GM19455 (cell line): ENCODE measurements at regions not wholly inside any gene's neighbourhood (a gene's known extent, or its start where the extent isn't known, plus 50 kb on each side); places are given as distances from the start of the nearest gene placed in this dataset.
"Not testable (repeated sequence)": the region's sequence is repeated elsewhere in the genome, so short reads cannot be mapped to it uniquely, and the experiment has no call there.

Source experiments
- ATAC-seq: cut with Tn5 transposase; IDR thresholded peaks from one replicate; pipeline ENCODE4 v1.9.1; 2021; ENCODE audit not compliant: unreplicated experiment

DNA sequence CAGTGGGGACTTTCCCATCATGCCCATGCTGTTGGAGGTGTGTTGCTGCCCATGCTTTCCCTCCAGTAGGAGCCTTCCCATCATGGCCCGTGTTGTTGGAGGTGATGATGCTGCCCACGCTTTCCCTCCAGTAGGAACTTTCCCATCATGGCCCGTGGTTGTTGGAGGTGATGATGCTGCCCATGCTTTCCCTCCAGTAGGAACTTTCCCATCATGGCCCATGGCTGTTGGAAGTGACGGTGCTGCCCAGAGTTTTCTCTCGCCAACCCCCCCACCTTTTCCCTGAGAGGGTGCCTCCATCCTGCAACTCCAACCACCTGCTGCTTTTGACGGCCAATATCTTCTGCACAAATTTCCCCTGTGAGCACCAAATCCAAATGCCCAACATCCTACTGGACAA, 205.7 kb downstream of the TOMM20 start:
- ATAC-seq: no peak

DNA sequence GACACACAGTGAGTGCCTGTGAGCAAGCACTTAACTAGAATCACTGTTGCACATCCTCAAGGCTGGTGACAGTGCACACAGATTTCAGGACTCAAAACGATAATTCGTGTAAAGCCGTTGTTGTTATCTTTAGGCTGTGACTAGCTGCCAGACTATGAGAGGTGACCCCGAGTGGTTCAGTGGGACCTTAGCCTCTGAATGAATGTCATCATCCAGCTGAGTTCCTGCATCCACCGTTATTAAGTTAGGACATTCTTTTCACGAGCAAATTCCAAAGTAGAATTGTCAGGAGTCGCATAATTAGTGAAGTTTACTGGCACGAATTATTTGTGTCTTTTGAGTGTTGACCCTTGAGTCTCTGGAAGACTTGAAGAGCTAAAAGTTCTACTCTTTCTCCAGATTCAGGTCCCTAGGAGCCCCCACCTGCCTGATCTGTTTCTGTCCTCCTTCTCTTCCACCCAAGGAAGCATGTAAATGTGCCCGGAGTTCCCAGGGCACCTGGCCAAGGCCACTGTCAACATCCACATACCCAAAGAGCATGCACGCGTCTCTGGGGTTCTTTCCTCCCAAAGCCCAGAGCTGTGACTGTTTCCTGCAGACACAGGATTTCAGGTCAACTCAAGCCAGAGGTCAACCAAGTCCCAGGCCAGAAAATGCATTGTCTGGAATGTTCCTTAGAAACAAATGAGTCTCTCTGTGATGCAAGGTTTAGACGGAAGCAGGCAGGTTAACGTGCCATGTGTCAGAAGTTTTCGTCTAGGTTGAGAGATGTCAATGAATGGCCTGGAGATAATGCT, 207.2 kb downstream of the TOMM20 start:
- ATAC-seq: no peak

- ATAC-seq: no peak
Measured at GRCh38 chr1:234920843-234921140, 207.8 kb downstream of the TOMM20 start.

DNA sequence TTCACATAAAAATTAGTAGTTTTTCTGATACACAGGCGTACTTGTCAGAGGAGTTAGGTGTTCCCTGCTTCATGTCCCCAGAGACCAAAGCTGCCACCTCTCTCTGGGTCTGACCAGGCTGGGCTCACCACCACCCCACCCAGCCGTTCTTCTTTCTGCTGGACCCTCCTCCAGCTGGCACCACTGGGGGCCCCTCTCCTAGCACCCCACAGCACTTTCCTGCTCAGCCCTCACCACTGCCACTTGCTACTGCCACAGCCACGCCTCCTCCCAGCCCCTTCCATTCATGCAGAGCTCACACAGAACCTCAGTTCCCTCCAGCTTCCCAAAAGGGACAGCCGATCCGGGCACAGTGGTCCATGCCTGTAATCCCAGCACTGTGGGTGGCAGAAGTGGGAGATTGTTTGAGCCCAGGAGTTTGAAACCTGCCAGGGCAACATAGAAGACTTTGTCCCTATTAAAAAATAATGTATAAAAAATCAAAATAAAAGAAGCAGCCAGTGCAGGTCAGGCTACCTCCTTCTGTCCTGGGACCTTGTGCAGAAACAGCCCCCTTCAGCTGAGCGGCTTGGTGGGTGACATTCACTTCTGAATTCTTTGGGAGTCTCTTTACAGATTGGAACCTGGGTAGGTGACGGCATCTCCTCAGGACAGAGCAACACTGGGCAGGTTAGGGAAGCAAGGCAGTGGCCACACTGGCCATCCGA, 208.3 kb downstream of the TOMM20 start:
- no peak for ATAC-seq

- no peak for ATAC-seq
Measured at GRCh38 chr1:234918961-234919761, 209.5 kb downstream of the TOMM20 start.

- no peak for ATAC-seq
Measured at GRCh38 chr1:234918181-234918841, 210.3 kb downstream of the TOMM20 start.

- ATAC-seq: no peak
Measured at GRCh38 chr1:234917495-234918180, 211.0 kb downstream of the TOMM20 start.

DNA sequence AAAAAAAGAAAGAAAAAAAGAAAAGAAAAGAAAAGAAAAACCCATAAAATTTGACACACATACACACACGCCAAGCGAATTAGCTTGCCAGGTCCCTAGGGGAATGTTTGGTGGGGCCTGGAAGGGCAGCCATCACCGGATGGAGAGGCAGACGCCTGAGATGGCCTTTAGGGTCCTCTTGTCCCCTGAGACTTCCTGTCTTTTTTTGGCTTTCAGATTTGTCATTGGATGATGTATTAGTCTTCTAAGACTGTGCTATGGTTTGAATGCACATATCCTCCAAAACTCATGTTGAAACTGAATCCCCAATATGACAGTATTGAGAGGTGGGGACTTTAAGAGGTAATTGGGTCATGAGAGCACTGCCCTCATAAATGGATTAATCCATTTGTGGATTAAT, 211.8 kb downstream of the TOMM20 start:
- no peak for ATAC-seq

GRCh38 chr1:234915924-234916675, 212.5 kb downstream of the TOMM20 start:
- no peak for ATAC-seq

DNA sequence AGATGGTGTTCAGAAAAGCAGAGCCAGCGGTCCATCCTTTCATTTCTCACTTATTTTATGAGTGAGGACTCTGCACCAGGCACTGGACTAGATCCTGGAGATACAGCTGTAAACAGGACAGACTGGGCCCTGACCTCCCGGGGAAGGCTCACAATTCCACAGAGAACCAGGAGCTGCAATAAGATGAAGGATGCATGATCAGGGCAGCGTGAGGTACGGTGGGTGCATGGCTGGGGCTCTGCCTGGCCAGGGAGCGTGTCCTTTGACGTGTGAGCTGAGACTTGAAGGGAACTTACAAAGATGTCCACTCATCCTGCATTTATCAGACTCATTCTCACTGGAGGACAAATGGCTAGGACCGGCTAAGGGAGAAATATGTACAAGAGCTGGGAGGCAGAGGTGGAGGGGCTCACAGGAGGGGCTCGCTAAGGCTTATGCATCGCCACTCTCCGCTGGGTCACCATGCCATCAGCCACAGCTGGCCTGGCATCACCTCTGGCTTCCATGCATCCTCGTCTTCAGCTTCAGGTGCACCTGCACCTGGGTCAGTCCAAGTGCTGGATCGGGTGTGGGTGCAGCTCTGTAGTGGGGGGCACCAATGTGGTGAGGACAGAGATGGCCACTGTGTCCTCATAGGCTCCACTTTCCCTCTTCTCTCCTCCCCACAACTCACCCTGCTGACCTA, 213.9 kb downstream of the TOMM20 start:
- ATAC-seq: no peak

DNA sequence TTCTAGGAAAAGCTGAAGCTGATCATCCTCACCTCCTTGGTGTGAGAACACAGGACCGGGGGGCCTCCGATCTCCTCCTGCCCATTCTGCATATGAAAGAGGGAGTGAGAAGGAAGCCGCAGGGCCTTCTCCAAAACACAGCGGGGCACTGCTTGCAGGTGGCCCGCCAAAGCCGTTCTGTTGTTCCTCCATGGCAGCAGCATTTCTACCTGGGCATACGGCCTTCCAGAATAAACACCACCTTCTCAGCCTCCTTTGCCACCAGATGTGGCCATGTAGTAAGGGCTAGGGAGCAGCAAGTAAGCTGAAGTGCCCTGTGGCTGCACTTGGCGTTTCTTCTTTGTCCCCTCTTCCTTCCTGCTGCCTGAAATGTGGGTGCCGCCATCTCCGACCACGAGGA, 214.9 kb downstream of the TOMM20 start:
- ATAC-seq: no peak

DNA sequence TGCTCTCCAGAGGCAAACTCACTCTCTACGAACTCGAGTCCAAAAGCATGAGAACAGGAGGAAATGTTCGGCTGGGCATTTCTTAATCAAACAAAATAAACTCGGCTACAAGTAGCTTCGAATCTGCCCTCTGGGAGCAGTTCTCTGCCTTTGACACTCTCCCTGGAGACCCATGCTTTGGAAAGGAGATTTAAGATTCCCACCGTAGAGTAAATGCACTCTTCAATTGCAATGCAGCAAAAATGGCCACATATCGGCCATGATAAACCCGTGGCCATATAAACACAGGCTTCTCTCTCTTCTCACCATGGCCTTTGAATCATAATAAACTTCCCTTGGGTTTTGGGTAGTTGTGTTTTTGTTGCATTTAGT, 215.4 kb downstream of the TOMM20 start:
- ATAC-seq: no peak

GRCh38 chr1:234912548-234913277, 215.9 kb downstream of the TOMM20 start:
- ATAC-seq: no peak

GRCh38 chr1:234911787-234912186, 216.8 kb downstream of the TOMM20 start:
- no peak for ATAC-seq

DNA sequence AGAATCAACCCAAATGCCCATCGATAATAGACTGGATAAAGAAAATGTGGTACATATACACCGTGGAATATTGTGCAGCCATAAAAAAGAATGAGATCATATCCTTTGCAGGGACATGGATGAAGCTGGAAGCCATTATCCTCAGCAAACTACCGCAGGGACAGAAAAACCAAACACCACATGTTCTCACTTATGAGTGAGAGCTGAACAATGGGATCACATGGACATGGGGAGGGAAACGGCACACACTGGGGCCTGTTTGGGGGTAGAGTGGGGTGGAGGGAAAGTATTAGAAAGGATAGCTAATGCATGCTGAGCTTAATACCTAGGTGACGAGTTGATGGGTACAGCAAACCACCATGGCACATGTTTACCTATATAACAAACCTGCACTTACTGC, 217.5 kb downstream of the TOMM20 start:
- ATAC-seq: not testable (repeated sequence)

GRCh38 chr1:234909851-234910250, 218.8 kb downstream of the TOMM20 start:
- ATAC-seq: no peak

DNA sequence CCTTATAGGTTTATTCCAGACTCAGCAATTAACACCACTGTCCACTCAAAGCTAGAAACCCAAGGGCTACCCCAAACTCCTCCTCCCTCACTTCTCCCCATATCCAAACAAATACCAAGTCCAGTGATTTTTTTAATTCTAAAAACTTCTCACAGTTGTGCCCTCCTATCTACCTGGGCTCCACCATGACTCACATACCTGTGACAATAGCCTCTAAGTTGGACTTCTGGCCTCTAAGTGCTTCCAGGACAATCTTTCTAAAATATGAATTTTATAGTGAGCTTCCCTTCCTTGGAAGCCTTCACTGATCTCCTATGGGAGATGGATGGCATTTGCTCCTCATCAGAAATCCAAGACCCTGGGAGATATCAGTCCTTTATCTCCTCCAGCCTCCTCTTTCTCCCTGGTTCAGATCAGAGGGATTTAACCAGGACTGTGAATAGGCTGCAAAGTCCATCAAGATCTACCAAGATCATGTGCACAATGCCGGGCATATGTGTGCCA, 219.3 kb downstream of the TOMM20 start:
- no peak for ATAC-seq

GRCh38 chr1:234908571-234908970, 220.1 kb downstream of the TOMM20 start:
- no peak for ATAC-seq

DNA sequence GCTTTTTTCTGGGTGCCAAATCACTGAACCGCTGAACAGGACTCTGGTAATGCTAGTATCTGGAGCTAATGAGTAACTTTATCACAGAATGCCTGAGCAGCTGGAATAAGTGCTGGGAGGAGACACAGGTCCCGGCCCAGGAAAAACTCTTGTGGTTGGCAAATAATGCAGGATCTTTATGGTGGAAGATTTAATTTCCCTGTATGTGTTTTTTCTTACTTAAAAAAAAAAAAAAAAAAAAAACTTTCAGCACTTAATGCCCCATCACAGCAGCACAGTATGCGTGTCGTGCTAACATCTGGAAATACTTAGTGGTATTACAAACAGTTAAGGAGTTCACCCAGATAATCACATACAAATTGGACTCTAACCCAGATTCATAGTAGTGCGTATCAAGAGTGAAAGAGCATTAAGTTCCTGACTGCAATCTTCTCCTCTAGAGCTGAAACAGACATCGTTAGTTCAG, 220.7 kb downstream of the TOMM20 start:
- ATAC-seq: no peak
